ENCODE measurements at regions not wholly inside any gene's neighbourhood (a gene's known extent, or its start where the extent isn't known, plus 50 kb on each side); places are given as distances from the start of the nearest gene placed in this dataset.

DNA sequence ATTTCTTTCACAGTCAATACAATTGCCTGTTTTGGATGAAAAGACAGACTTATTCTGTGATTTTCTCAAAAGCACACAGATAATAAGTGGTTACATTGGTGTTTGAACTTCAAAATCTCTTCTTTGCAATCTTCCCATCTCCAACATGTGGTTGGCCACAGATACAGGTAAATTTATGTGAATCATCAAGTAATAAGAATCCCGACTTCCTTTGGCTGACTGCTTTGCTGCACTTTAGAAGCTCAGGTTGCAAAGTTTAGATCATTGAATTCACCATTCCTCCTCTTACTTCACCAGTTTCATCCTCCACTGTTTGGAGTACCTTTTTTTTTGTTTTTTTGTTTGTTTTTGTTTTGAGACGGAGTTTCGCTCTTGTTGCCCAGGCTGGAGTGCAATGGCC lies 56.5 kb upstream of the ADRB2 start:
- intact Hi-C loops (cut with DNase I; ENCODE audit: low total_unique reads), result no loop called here

DNA sequence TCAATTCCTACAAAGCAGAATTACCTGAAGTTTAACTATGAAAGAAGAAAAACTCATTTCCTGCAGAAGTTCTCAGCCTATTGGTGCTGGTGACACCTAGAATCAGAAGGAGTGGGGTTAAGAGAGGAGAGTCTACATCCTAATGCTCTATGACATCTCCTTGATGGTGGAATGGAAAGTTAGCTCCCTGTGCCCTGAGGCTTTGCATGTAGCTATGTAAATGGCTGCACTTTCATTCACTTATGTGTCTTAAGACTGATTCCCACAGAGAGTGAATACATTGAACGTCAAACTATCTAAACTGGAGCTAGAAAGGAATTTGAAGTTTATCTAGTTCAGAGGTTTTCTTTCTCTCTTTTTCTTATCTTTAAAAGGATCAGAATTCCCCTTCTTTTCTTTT lies 52.1 kb upstream of the ADRB2 start:
- in situ Hi-C loops (cut with MboI; ENCODE audit: low sequenced_read_pairs in 4 of 4), result no loop called here
- Histone ChIP-seq H3K36me3 (no peaks in the 10 kb centered on the region), H3K9me3 (no peaks in the 10 kb centered on the region), H3K4me3 (no peak overlapping the region), H3K27ac (no peak overlapping the region), H3K27me3 (no peaks in the 10 kb centered on the region), H3K4me1 (no peaks in the 10 kb centered on the region)
- no peak for DNase-seq
- intact Hi-C loops (cut with DNase I; ENCODE audit: low total_unique reads), result no loop called here
- TF ChIP-seq, protein P1, sequence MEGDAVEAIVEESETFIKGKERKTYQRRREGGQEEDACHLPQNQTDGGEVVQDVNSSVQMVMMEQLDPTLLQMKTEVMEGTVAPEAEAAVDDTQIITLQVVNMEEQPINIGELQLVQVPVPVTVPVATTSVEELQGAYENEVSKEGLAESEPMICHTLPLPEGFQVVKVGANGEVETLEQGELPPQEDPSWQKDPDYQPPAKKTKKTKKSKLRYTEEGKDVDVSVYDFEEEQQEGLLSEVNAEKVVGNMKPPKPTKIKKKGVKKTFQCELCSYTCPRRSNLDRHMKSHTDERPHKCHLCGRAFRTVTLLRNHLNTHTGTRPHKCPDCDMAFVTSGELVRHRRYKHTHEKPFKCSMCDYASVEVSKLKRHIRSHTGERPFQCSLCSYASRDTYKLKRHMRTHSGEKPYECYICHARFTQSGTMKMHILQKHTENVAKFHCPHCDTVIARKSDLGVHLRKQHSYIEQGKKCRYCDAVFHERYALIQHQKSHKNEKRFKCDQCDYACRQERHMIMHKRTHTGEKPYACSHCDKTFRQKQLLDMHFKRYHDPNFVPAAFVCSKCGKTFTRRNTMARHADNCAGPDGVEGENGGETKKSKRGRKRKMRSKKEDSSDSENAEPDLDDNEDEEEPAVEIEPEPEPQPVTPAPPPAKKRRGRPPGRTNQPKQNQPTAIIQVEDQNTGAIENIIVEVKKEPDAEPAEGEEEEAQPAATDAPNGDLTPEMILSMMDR (IDR thresholded peaks at IDR 0.05 in 4 of 5, conservative IDR thresholded peaks at IDR 0.05 in 1 of 5), result no peak
- TF ChIP-seq POLR2A (IDR thresholded peaks at IDR 0.05), result no peak
- no peak for ATAC-seq

More for the DNA sequence above, 56.5 kb upstream of the ADRB2 start:
- Histone ChIP-seq H3K27me3 (no peaks in the 10 kb centered on the region), H3K4me1 (no peaks in the 10 kb centered on the region), H3K36me3 (no peaks in the 10 kb centered on the region), H3K9me3 (no peaks in the 10 kb centered on the region), H3K4me3 (no peak overlapping the region), H3K27ac (no peak overlapping the region)
- in situ Hi-C loops (cut with MboI; ENCODE audit: low sequenced_read_pairs in 4 of 4), result no loop called here
- DNase-seq (no peak), ATAC-seq (no peak)
- TF ChIP-seq, protein P1 (IDR thresholded peaks at IDR 0.05 in 4 of 5, conservative IDR thresholded peaks at IDR 0.05 in 1 of 5), result no peak
- no peak for TF ChIP-seq POLR2A (IDR thresholded peaks at IDR 0.05)

DNA sequence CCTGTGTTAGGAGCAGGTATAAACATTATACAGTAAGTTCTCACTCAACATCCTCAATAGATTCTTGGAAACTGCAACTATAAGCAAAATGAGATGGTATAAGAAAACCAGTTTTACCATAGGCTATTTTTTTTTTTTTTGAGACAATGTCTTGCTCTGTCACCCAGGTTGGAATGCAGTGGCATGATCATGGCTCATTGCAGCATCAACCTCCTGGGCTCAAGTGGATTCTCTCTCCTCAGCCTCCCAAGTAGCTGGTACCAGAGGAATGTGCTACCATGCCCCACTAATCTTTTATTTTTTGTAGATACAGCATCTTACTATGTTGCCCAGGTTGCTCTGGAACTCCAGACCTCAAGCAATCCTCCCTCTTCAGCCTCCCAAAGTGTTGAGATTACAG lies 50.1 kb upstream of the ADRB2 start:
- TF ChIP-seq POLR2A (IDR thresholded peaks at IDR 0.05), result no peak
- TF ChIP-seq, protein P1 (IDR thresholded peaks at IDR 0.05 in 4 of 5, conservative IDR thresholded peaks at IDR 0.05 in 1 of 5), result no peak
- Histone ChIP-seq H3K27ac (no peak overlapping the region), H3K36me3 (no peaks in the 10 kb centered on the region), H3K9me3 (no peaks in the 10 kb centered on the region), H3K4me3 (no peak overlapping the region), H3K27me3 (no peaks in the 10 kb centered on the region), H3K4me1 (no peaks in the 10 kb centered on the region)
- DNase-seq, result no peak
- intact Hi-C loops (cut with DNase I; ENCODE audit: low total_unique reads), result no loop called here
- no peak for ATAC-seq
- in situ Hi-C loops (cut with MboI; ENCODE audit: low sequenced_read_pairs in 4 of 4), result no loop called here

Data from gastrocnemius medialis (tissue), 4 donors.